SW 1271 (cell line): ENCODE measurements at regions not wholly inside any gene's neighbourhood (a gene's known extent, or its start where the extent isn't known, plus 50 kb on each side); places are given as distances from the start of the nearest gene placed in this dataset.
"Not testable (repeated sequence)": the region's sequence is repeated elsewhere in the genome, so short reads cannot be mapped to it uniquely, and the experiment has no call there.

Experiments used
- DNase-seq, 2 experiments: peaks; one replicate each; lab custom pipeline; 2025; lab: John Stamatoyannopoulos, UW

- peak in 1 of 2 experiments; percentile 8 for DNase-seq
Measured at GRCh38 chr6:111925296-111925695, 52.0 kb upstream of the FYN start.

GRCh38 chr6:111926731-111927302, 53.6 kb upstream of the FYN start:
- DNase-seq, result no peak

- no peak for DNase-seq
Measured at GRCh38 chr6:111927321-111927720, 54.1 kb upstream of the FYN start.

- no peak for DNase-seq
Measured at GRCh38 chr6:111928139-111928538, 54.9 kb upstream of the FYN start.

GRCh38 chr6:111934611-111935010, 61.4 kb upstream of the FYN start:
- not testable (repeated sequence) for DNase-seq

GRCh38 chr6:111936718-111937117, 63.5 kb upstream of the FYN start:
- no peak for DNase-seq

- DNase-seq, result no peak
Measured at GRCh38 chr6:111938710-111939109, 65.5 kb upstream of the FYN start.

GRCh38 chr6:111939902-111940301, 66.7 kb upstream of the FYN start:
- no peak for DNase-seq

- DNase-seq, result no peak
Measured at GRCh38 chr6:111940801-111941200, 67.5 kb upstream of the FYN start.

GRCh38 chr6:111941686-111942330, 68.6 kb upstream of the FYN start:
- no peak for DNase-seq

GRCh38 chr6:111942561-111942960, 69.3 kb upstream of the FYN start:
- no peak for DNase-seq

- no peak for DNase-seq
Measured at GRCh38 chr6:111943266-111943665, 70.0 kb upstream of the FYN start.

- DNase-seq, result no peak
Measured at GRCh38 chr6:111943726-111944125, 70.5 kb upstream of the FYN start.

- no peak for DNase-seq
Measured at GRCh38 chr6:111944541-111944940, 71.3 kb upstream of the FYN start.

GRCh38 chr6:111949546-111949945, 76.3 kb upstream of the FYN start:
- no peak for DNase-seq

GRCh38 chr6:111949984-111950383, 76.7 kb upstream of the FYN start:
- not testable (repeated sequence) for DNase-seq

- no peak for DNase-seq
Measured at GRCh38 chr6:111950661-111951496, 77.6 kb upstream of the FYN start.

GRCh38 chr6:111951497-111952085, 78.3 kb upstream of the FYN start:
- no peak for DNase-seq

- no peak for DNase-seq
Measured at GRCh38 chr6:111952274-111952673, 79.0 kb upstream of the FYN start.

GRCh38 chr6:111952821-111953540, 79.7 kb upstream of the FYN start:
- DNase-seq, result no peak

GRCh38 chr6:111956098-111956497, 82.8 kb upstream of the FYN start:
- DNase-seq, result no peak
